ENCODE measurements at regions not wholly inside any gene's neighbourhood (a gene's known extent, or its start where the extent isn't known, plus 50 kb on each side); places are given as distances from the start of the nearest gene placed in this dataset.
"Not testable (repeated sequence)": the region's sequence is repeated elsewhere in the genome, so short reads cannot be mapped to it uniquely, and the experiment has no call there.

- no peak for DNase-seq
Measured at GRCh38 chr17:71176928-71177443, 943.8 kb upstream of the SOX9 start.

GRCh38 chr17:71180801-71181385 lies 939.9 kb upstream of the SOX9 start:
- DNase-seq: peak; percentile 20

- no peak for DNase-seq
Measured at GRCh38 chr17:71183066-71183660, 937.7 kb upstream of the SOX9 start.

- DNase-seq: peak; percentile 59
Measured at GRCh38 chr17:71184716-71185115, 936.1 kb upstream of the SOX9 start.

GRCh38 chr17:71187145-71187878 lies 933.5 kb upstream of the SOX9 start:
- DNase-seq: no peak

- DNase-seq: peak; percentile 93
Measured at GRCh38 chr17:71188811-71189492, 931.9 kb upstream of the SOX9 start.

- DNase-seq: no peak
Measured at GRCh38 chr17:71189493-71189831, 931.4 kb upstream of the SOX9 start.

GRCh38 chr17:71192039-71192555 lies 928.7 kb upstream of the SOX9 start:
- no peak for DNase-seq

- no peak for DNase-seq
Measured at GRCh38 chr17:71192848-71193247, 928.0 kb upstream of the SOX9 start.

GRCh38 chr17:71200597-71200996 lies 920.2 kb upstream of the SOX9 start:
- DNase-seq: no peak

- DNase-seq: no peak
Measured at GRCh38 chr17:71201639-71202038, 919.2 kb upstream of the SOX9 start.

GRCh38 chr17:71202449-71202848 lies 918.4 kb upstream of the SOX9 start:
- no peak for DNase-seq

- peak; percentile 64 for DNase-seq
Measured at GRCh38 chr17:71203953-71204352, 916.9 kb upstream of the SOX9 start.

- DNase-seq: not testable (repeated sequence)
Measured at GRCh38 chr17:71205951-71206350, 914.9 kb upstream of the SOX9 start.

- peak; percentile 93 for DNase-seq
Measured at GRCh38 chr17:71208111-71208704, 912.6 kb upstream of the SOX9 start.

GRCh38 chr17:71213936-71214335 lies 906.9 kb upstream of the SOX9 start:
- DNase-seq: no peak

- no peak for DNase-seq
Measured at GRCh38 chr17:71217769-71218168, 903.1 kb upstream of the SOX9 start.

GRCh38 chr17:71224824-71225575 lies 895.8 kb upstream of the SOX9 start:
- no peak for DNase-seq

GRCh38 chr17:71227841-71228240 lies 893.0 kb upstream of the SOX9 start:
- DNase-seq: no peak

GRCh38 chr17:71229070-71229469 lies 891.8 kb upstream of the SOX9 start:
- DNase-seq: no peak

- DNase-seq: peak; percentile 46
Measured at GRCh38 chr17:71232801-71233559, 887.8 kb upstream of the SOX9 start.
